Activated gamma-delta T cell treated with Interleukin-2 at 50 U/mL for 16 hours (primary cell): ENCODE measurements at regions not wholly inside any gene's neighbourhood (a gene's known extent, or its start where the extent isn't known, plus 50 kb on each side); places are given as distances from the start of the nearest gene placed in this dataset.
"Not testable (repeated sequence)": the region's sequence is repeated elsewhere in the genome, so short reads cannot be mapped to it uniquely, and the experiment has no call there.

Source experiments
- DNase-seq: peaks from one replicate; pipeline ENCODE4 v3.0.0-alpha.2; 2020

DNA sequence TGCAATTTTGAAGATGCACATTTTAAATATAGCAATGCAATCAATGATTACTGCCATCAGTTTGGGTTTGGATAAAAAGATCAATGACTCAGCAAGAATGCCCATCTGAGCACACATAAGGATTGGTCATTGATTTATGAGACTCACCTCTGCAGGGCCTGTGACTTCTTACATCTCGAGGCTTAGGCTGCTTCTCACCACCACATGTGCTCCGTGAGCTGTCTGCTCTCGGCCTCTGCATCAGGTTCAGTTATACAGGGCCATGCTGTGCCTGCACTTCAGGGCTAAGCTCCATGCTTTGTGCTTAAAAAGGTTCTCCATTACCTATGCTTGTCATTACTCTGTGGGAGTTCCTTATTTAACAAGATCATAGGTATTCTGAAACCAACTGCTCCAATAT lies 887.5 kb downstream of the DIPK2A start:
- DNase-seq: no peak

GRCh38 chr3:144864646-144865045 lies 893.0 kb downstream of the DIPK2A start:
- no peak for DNase-seq

- no peak for DNase-seq
These were observed 894.3 kb downstream of the DIPK2A start for GRCh38 chr3:144865948-144866347.

DNA sequence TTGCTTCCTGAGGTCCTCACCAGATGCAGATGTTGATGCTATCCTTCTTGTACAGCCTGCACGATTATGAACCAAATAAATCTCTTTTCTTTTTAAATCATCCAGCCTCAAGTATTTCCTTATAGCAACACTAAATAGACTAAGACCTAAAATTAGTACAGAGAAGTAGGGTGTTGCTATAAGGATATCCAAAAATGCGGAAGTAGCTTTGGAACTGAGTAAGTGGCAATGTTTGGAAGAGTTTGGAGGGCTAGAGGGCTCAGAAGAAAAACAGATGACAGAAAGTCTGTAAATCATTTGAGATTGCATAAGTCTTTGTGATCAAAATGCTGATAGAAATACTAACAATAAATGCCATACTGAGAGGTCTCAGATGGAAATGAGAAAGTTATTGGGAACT lies 894.9 kb downstream of the DIPK2A start:
- no peak for DNase-seq

DNA sequence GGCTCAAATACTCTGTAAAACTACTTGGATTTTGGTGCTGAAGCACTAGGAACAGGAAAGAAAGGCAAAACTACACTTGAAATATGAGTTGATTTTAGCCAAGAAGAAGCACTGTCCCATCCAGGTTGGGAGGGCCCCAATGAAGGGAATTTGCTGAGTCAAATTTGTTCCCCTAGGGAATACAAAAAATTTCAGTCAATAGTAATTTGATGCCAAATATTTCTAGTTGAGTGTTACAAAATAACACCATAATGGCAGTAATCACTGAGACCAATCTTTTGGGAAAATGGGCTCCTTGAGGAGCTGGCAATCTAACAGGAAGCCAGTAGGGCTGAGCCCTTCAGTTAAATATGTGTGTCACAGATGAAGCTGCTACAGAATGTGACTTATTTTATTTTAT lies 896.9 kb downstream of the DIPK2A start:
- DNase-seq: no peak

DNA sequence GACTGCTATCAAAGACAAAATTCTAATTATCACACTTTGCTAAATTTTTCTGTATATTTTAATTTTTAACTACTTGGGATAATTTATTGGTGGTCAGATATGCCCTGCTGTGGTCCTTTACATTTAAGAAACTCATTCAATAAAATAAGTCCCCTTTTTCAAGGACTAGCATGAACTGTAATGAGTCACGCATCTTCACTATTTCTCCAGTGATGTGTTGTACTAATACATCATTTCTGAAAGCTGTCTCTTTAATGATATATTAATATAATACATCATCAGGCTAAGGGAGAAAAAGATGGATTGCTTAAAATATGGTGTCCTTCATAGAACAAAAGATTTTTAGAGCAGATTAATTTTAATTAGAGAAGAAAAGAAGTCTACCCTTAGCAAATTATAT lies 901.4 kb downstream of the DIPK2A start:
- no peak for DNase-seq

- DNase-seq: no peak
These were observed 903.6 kb downstream of the DIPK2A start for GRCh38 chr3:144875211-144875610.

DNA sequence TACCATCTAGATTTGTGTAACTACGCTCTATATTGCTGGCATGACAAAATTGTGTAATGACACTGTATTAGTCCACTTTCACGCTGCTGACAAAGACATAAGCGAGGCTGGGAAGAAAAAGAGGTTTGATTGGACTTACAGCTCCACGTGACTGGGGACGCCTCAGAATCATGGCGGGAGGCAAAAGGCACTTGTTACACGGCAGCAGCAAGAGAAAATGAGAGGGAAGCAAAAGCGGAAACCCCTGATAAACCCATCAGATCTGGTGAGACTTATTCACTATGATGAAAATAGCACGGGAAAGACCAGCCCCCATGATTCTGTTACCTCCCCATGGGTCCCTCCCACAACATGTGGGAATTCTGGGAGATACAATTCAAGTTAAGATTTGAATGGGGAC lies 905.7 kb downstream of the DIPK2A start:
- no peak for DNase-seq

GRCh38 chr3:144879701-144880100 lies 908.1 kb downstream of the DIPK2A start:
- no peak for DNase-seq

DNA sequence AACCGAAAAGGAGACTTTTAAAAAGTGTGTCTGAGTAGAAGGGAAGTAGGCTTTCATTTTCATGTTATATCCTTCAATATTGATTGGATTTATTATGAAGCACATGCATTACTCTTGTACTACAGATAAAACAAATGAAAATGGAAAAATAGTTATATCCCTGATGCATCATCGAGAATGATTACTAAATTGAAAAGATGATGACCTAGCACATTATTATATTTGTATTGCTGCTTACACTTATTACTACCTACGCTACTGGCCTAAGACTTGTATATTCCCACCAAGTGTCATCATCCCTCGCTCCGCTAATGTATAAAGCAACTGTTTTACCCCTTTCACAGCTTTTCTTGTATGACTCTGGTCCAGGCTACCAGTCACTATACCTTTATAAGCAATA lies 922.4 kb downstream of the DIPK2A start:
- no peak for DNase-seq

DNA sequence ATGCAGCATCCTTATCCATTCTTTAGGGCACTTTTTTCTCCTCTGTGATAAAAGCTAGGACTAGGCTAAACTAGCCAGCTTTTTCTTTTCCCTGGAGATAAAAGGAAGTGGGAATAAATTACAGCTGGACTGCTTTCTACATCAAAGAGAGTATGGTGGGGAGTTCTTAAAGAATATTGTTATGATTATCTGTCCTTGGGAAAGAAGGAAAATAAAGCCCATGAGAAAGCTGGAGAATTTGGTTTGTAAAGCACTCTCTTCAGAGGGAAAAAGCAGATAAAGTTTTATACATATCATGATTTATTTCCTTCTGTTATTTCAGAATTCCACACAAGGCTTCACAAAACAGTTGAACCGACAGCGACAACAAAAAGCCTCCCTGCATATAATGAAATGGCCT lies 923.0 kb downstream of the DIPK2A start:
- DNase-seq: no peak

GRCh38 chr3:144900366-144900765 lies 928.7 kb downstream of the DIPK2A start:
- no peak for DNase-seq

DNA sequence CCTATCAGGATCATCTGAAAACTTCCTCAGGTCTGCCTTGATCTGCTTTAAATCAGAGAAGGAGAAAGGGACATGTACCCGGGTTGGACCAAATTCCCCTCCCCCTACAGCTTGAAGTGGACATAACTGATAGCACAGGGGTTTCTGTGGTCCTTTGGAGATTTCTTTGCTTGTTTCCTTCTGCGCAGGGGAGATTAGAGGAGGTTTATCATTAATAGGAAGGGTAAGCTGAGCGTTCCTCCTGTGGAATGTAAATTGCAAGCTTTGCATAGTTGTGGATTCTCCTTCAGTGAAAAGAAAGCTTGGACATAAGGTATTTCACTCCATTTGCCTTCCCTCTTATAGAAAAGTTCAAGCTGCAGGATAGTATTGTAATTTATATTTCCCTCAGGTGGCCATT lies 936.0 kb downstream of the DIPK2A start:
- not testable (repeated sequence) for DNase-seq

- no peak for DNase-seq
These were observed 941.3 kb downstream of the DIPK2A start for GRCh38 chr3:144912968-144913367.

DNA sequence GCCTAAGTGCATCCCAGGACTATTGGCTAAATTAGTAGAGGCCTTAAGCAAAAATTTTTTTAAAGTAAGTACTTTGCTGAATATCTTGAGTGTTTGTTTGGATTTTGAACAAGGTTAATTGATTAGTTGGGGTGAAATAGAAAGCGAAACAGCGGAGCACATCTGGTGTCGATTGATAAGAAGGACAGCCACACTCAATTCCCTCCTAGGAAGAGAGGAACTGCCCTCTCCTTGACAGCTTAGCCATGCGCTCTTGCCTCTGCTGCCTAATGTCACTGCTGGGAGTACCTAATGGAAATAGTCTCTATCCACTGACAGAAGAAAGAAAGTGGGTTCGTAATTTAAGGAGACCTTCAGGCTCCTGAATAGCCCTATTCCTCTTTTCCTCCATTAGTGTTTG lies 943.6 kb downstream of the DIPK2A start:
- DNase-seq: no peak

DNA sequence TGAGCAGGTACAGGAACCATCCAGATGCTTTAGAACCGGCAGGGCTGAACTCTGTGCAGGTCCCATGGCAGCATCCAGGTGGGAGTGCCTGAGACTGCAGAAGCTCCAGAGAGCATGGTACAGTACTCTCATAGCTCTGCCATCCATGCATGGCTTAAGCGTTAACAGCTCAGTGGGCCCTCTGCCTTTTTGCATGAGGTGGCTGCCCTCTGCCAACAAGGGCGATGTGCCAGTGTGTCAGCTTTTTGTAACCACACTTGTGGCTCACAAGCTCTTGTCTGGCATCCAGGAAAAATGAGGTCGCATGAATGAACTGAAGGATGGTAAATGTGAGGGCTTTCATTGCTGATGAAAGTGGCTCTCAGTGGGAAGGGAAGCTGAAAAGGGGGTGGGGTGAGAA lies 950.1 kb downstream of the DIPK2A start:
- DNase-seq: no peak

DNA sequence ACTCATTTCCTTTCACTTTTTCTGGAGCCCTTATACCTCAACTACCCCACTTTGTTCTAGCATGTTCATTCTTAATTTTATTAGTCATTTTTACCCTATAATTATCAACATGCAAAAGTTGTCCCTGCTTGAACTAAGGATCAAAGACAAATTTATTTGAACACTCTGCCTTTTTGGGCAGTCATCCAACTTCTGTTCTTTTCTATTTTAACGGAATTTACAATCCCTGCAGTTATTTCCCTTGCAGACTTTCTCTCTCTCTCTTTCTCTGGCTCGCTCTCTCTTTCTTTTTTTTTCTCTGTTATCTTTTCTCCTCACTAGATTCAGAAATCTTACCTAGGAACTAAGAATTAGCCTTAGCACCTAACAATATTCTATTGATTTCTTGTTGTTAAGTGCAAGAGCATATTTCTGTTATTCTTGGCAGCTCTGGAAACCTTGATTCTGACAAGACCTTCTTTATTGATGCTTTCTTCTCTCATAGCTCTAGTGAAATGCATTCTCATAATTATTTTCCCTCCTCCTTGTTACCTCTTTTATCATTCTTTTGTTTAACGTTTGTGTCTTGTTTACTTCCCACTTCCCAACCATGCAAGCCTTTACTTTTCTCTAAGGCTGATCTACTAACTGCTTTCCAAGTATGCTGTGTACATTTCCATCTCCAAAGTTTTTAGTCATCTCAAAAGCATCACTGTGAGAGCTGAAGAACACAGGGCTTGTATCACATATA lies 951.6 kb downstream of the DIPK2A start:
- DNase-seq: no peak

DNA sequence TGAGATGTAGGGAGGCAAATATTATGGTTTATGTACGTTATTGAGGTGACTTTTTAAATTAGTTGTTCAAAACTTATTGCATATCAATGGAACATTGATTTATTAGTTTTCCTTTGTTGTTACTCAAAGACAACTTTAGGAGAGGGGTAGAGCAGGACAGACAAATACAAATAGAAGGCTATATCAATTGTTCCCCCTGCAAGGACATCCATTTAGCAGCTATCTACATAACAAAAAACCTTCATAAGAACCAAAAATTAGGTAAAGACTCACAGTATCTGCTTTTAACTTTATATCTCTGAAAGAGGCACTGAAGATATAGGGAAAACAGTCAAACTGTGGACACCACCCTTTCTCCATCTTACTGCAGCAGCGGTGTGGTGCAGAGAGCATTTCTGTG lies 958.8 kb downstream of the DIPK2A start:
- DNase-seq: no peak

DNA sequence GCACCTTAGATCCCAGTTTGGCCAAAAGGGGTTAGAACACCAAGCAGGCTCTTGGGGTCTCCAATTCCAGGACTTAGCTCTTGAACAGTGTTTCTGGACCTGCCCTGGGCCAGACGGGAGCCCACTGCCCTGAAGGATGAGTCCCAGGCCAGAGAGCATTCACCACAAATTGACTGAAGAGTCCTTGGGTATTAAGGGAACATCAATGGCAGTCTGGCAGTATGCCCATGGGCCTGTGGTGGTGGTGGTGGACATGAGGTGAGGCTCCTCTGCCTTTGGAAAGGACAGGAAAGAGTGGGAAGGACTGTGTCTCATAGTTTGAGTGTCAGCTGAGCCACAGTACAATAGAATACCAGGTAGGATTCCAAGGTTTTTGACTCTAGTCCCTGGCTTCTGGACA lies 960.0 kb downstream of the DIPK2A start:
- DNase-seq: no peak

DNA sequence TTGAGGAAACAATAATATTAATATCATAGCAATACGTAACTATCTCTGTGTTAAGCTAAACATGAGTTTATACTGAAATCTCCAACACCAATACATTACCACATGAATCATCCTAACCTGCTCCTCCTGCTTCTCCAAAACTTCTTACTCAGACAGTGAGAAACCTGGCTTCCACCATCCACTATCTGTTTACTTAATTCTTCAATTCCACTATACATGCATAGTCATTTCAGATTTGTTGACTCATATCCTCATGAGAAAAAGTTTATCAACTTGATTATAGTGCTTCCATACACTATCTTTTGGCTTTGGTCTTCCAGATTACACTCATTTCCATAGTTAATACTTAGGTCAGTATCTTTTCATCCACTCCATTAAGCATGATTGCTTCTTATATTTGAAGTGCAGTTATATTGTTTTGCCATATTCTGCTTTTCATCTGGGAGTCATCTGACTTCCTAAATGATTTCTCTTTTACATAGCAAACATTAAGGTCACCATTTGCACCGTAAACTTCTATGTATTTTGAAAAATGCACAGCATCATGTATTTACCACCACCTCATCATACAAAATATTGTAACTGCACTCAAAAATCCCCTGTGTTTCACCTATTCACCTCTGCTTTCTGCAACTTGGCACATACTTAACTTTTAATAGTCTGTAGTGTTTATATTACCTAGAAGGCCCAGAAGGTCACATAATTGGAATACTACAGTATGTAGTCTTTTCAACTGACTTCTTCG lies 970.6 kb downstream of the DIPK2A start:
- DNase-seq: no peak

DNA sequence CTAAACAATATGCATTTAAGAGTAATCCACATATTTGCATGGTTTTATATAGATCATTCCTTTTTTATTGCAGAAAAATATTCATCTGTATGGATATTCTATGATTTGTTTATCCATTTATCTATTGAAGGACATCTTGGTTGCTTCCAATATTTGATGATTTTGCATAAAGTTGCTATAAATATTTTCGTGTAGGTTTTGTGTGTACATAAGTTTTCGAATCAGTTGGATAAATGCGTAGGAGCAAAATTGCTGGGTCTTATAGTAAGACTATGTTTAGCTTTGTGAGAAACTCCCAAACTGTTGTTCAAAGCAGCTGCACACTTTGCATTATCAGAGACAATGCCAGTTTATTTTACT lies 971.2 kb downstream of the DIPK2A start:
- DNase-seq: no peak

- DNase-seq: no peak
These were observed 976.3 kb downstream of the DIPK2A start for GRCh38 chr3:144947895-144948294.

GRCh38 chr3:144948711-144949110 lies 977.1 kb downstream of the DIPK2A start:
- no peak for DNase-seq

GRCh38 chr3:144953959-144954358 lies 982.3 kb downstream of the DIPK2A start:
- no peak for DNase-seq
